ENCODE measurements at regions not wholly inside any gene's neighbourhood (a gene's known extent, or its start where the extent isn't known, plus 50 kb on each side); places are given as distances from the start of the nearest gene placed in this dataset.

DNA sequence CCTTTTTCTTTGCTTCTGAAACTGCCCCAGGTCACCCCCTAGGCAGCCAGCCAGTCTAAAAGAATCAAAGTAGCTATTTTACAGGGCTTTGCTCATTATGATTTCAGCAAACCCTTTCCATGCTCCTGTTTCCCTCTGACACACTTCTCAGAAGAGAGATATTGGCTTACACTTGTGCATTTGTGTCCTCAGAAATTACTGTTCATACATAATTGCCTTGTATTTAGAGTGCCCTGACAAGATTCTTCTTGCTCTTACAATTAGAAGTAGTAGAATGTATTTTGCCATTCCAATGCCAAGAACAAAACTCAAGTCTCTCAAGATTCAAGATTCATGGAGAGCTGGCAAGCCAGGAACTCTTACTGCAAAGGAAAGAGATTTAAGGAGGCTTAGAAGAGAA is 531.0 kb upstream of the ZFP42 start:
- H3K9me3 ChIP-seq (ENCODE audit: control insufficient read depth, insufficient read depth, low read length) = no peaks in the 10 kb centered on the region
- H3K4ac ChIP-seq (ENCODE audit: low read depth, low read length) = no peak overlapping the region
- H3K27ac ChIP-seq (ENCODE audit: insufficient read depth, low read length) = no peak overlapping the region
- H2BK120ac ChIP-seq (ENCODE audit: low read depth, low read length) = no peak overlapping the region
- ATAC-seq (ENCODE audit: low read depth) = no peak
- no peak overlapping the region for H2AFZ ChIP-seq (replicated peaks; ENCODE audit: low read length, poor library complexity)
- H2AK9ac ChIP-seq (replicated peaks; ENCODE audit: low read depth, low read length, poor library complexity) = no peak overlapping the region
- H4K20me1 ChIP-seq (ENCODE audit: insufficient read depth, low read length) = no peaks in the 10 kb centered on the region
- no peak overlapping the region for H3K23ac ChIP-seq (ENCODE audit: low read depth, low read length)
- CTCF ChIA-PET = interaction anchor here (1.1 to 1.2 kb wide), 2 partner anchors 13 to 15 kb away, joined by 3 to 4 read pairs; no protein-coding TSS in a partner anchor
- no TSS peak for BruUV-seq (replicated peaks)
- no peak overlapping the region for H3K14ac ChIP-seq (replicated peaks; ENCODE audit: low read depth, low read length)
- TF ChIP-seq CTCF (conservative IDR thresholded peaks at IDR 0.05; ENCODE audit: low read depth, low read length) (no peak), RFX5 (IDR thresholded peaks at IDR 0.05; ENCODE audit: low read depth, low read length) (no peak), RCOR1 (IDR thresholded peaks at IDR 0.05; ENCODE audit: insufficient replicate concordance, low read length) (no peak), MXI1 (IDR thresholded peaks at IDR 0.05; ENCODE audit: borderline replicate concordance, low read depth, low read length) (no peak), CEBPB (IDR thresholded peaks at IDR 0.05; ENCODE audit: low read depth, low read length) (no peak), NFE2L2 (IDR thresholded peaks at IDR 0.05; ENCODE audit: low read depth, low read length) (no peak), MAZ (IDR thresholded peaks at IDR 0.05; ENCODE audit: borderline replicate concordance, low read depth, low read length) (no peak), POLR2A (IDR thresholded peaks at IDR 0.05; ENCODE audit: low read depth, low read length) (no peak), MAFK (IDR thresholded peaks at IDR 0.05; ENCODE audit: low read depth, low read length) (no peak), FOS (IDR thresholded peaks at IDR 0.05; ENCODE audit: low read depth, low read length) (no peak)
- POLR2A ChIA-PET (ENCODE audit: unreplicated experiment) = no interaction called here
- H2BK5ac ChIP-seq (ENCODE audit: low read depth, low read length, poor library complexity, severe bottlenecking) = no peak overlapping the region
- H3K36me3 ChIP-seq (ENCODE audit: control insufficient read depth, insufficient read depth, low read length) = no peaks in the 10 kb centered on the region
- H3K4me2 ChIP-seq (ENCODE audit: low read depth, low read length) = no peak overlapping the region
- H4K8ac ChIP-seq (ENCODE audit: low read depth in 2 of 2, low read length in 2 of 2) = no peak overlapping the region
- no peaks in the 10 kb centered on the region for H3K4me1 ChIP-seq (ENCODE audit: control insufficient read depth, insufficient read depth, low read length)
- no peak overlapping the region for H3K56ac ChIP-seq (ENCODE audit: extremely low read depth, insufficient read depth, low read length)
- no peaks in the 10 kb centered on the region for H3K27me3 ChIP-seq (ENCODE audit: control insufficient read depth, insufficient read depth, low read length)
- H3K18ac ChIP-seq (ENCODE audit: low read depth, low read length) = no peak overlapping the region
- no peak overlapping the region for H2BK15ac ChIP-seq (ENCODE audit: low read depth, low read length)
- no peak for DNase-seq
- H2AK5ac ChIP-seq (ENCODE audit: low read depth, low read length) = no peak overlapping the region
- H4K91ac ChIP-seq (ENCODE audit: insufficient read depth, low read depth, low read length) = no peak overlapping the region
- dilution Hi-C loops (cut with HindIII; ENCODE audit: low sequenced_read_pairs, unreplicated experiment) (no loop called here), in situ Hi-C loops (cut with MboI; ENCODE audit: low sequenced_read_pairs) (no loop called here), intact Hi-C loops (cut with micrococcal nuclease) (no loop called here)
- H3K4me3 ChIP-seq (ENCODE audit: insufficient read depth, low read depth, low read length) = no peak overlapping the region
- H3K9ac ChIP-seq (ENCODE audit: low read depth, low read length) = no peak overlapping the region
- no peaks in the 10 kb centered on the region for H3K79me1 ChIP-seq (ENCODE audit: low read depth in 1 of 2, low read length in 2 of 2)
- no peaks in the 10 kb centered on the region for H3K9me1 ChIP-seq (ENCODE audit: insufficient read depth, low read length)
- H4K5ac ChIP-seq (ENCODE audit: low read depth, low read length) = no peak overlapping the region
- H2BK20ac ChIP-seq (ENCODE audit: low read depth, low read length) = no peak overlapping the region
